ENCODE measurements at regions not wholly inside any gene's neighbourhood (a gene's known extent, or its start where the extent isn't known, plus 50 kb on each side); places are given as distances from the start of the nearest gene placed in this dataset.

GRCh38 chr3:193879099-193879863 is 256.7 kb upstream of the HES1 start:
- DNase-seq = no peak

- no peak for DNase-seq
Measured at GRCh38 chr3:193879864-193880242, 256.1 kb upstream of the HES1 start.

- DNase-seq = no peak
Measured at GRCh38 chr3:193882091-193882490, 253.9 kb upstream of the HES1 start.

GRCh38 chr3:193883551-193883950 is 252.4 kb upstream of the HES1 start:
- DNase-seq = no peak

GRCh38 chr3:193884027-193884426 is 251.9 kb upstream of the HES1 start:
- no peak for DNase-seq

GRCh38 chr3:193884652-193885051 is 251.3 kb upstream of the HES1 start:
- DNase-seq = no peak

GRCh38 chr3:193885832-193886231 is 250.1 kb upstream of the HES1 start:
- DNase-seq = no peak

- DNase-seq = no peak
Measured at GRCh38 chr3:193890016-193890897, 245.7 kb upstream of the HES1 start.

- DNase-seq = no peak
Measured at GRCh38 chr3:193894121-193894863, 241.7 kb upstream of the HES1 start.

- no peak for DNase-seq
Measured at GRCh38 chr3:193895409-193895808, 240.5 kb upstream of the HES1 start.

- DNase-seq = no peak
Measured at GRCh38 chr3:193896419-193896818, 239.5 kb upstream of the HES1 start.

GRCh38 chr3:193897288-193897687 is 238.7 kb upstream of the HES1 start:
- no peak for DNase-seq

- DNase-seq = no peak
Measured at GRCh38 chr3:193897731-193898180, 238.2 kb upstream of the HES1 start.

- DNase-seq = no peak
Measured at GRCh38 chr3:193899001-193899400, 236.9 kb upstream of the HES1 start.

- DNase-seq = no peak
Measured at GRCh38 chr3:193901007-193901406, 234.9 kb upstream of the HES1 start.

GRCh38 chr3:193902607-193903511 is 233.1 kb upstream of the HES1 start:
- DNase-seq = no peak

GRCh38 chr3:193903512-193903817 is 232.5 kb upstream of the HES1 start:
- DNase-seq = no peak

GRCh38 chr3:193903966-193904365 is 232.0 kb upstream of the HES1 start:
- DNase-seq = no peak

GRCh38 chr3:193905541-193906396 is 230.2 kb upstream of the HES1 start:
- no peak for DNase-seq

GRCh38 chr3:193906849-193907410 is 229.0 kb upstream of the HES1 start:
- DNase-seq = no peak

- no peak for DNase-seq
Measured at GRCh38 chr3:193908181-193908744, 227.7 kb upstream of the HES1 start.
